ENCODE measurements at regions not wholly inside any gene's neighbourhood (a gene's known extent, or its start where the extent isn't known, plus 50 kb on each side); places are given as distances from the start of the nearest gene placed in this dataset.
"Not testable (repeated sequence)": the region's sequence is repeated elsewhere in the genome, so short reads cannot be mapped to it uniquely, and the experiment has no call there.

GRCh38 chr5:114822863-114823262 lies 346.8 kb downstream of the TRIM36 start:
- no peak for DNase-seq (ENCODE audit: low spot score)

DNA sequence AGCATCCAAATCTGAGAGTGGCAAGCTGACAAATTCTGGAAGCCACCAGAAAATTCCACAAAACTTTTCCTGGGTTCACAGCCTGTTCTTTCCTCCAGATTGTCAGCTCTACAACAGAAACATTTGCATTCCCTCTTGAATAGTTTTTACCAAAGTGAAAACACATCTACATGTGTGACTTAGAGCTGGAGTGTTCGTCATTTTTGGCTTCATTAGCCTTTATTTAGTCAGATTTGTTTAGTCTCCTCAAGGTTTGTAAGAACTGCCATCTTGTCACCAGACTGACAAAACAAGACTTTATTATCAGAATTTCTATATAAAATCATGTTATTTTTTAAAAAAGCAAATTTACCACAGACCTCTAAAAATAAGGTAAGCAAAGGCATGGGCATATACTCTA lies 347.3 kb downstream of the TRIM36 start:
- DNase-seq (ENCODE audit: low spot score): no peak

DNA sequence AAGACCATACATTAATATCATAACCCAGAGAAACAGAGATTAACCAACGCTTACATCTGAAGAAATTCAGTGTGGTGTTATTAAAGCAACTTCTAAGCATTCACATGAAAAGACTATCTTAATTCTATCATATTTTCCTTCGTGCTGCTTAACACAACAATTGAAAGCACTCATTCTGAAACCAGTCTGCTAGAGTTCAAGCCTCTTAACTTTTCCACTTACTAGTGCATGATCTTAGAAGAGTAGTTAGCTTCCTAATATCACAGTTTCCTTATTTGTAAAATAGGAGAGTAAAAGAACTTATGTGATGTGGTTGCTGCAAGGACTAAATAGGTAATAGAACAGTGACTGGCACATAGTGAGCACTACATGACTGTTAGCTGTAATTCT lies 379.3 kb downstream of the TRIM36 start:
- no peak for DNase-seq (ENCODE audit: low spot score)

DNA sequence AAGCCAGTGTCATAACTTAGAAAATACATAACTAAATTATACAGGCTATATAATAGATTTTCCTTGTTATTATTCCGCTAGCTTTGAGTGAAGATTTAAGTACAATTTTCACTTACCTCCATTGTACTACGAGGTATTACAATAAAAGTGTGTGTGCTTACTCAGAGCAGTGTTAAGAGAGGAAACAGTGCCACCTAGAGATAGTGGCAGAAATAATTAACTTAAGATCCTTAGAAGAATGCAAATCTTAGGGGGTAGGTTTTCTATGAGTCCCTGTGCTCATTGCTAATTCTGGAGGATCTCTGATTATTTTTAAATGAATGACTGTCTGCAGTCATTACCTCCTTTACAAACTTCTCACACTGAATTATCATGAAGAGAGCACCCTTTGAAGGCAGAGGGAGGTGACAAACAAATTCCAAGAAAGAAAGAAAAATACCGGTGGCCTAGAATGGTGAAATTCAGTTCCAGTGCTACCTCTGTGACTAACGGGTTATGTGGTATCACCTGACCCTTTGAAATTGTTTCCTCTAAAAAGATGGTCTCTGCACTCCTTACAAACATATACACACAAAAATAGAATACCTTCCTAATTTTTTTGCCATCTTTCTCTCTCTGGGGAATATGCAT lies 379.8 kb downstream of the TRIM36 start:
- DNase-seq (ENCODE audit: low spot score): no peak

- DNase-seq (ENCODE audit: low spot score): no peak
Measured at GRCh38 chr5:114782869-114783268, 386.8 kb downstream of the TRIM36 start.

DNA sequence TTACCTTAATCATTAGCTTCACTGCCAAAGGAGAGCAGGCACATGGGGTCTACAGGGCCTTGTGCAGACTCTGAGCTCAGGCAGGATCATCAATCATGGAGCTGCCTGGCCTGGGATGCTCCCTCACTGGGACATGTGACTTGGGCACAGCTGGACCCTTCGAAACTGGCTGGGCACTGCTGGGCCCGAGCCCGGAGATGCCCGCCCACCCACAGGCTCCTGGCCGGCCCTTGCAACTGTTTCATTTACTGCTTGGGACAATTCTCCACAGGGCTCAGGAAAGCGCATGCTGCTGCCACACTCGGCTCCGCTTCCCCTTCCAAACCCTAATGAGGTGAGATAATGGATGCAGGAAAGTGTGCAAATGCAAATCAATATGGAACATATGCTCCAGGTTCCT lies 387.5 kb downstream of the TRIM36 start:
- DNase-seq (ENCODE audit: low spot score): no peak

GRCh38 chr5:114780290-114780689 lies 389.4 kb downstream of the TRIM36 start:
- DNase-seq (ENCODE audit: low spot score): no peak

- DNase-seq (ENCODE audit: low spot score): no peak
Measured at GRCh38 chr5:114744406-114744805, 382.5 kb downstream of the KCNN2 start.

DNA sequence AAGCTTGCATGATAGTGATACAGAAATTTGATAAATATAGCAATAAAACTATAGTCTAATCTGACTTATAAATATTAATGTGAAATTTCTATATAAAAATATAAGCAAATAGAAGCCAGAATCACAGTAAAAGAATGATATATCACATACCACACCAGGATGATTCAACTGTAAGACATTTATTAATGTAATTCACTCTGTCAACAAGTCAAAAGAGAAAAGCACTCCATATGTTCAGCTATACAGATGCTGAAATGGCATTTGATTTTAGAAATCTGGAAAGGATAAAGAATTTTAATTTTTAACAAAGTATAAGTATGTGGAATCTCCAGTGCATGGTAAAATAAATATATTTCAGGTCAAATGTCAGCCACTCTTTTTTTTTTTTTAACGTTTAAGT lies 372.4 kb downstream of the KCNN2 start:
- no peak for DNase-seq (ENCODE audit: low spot score)

DNA sequence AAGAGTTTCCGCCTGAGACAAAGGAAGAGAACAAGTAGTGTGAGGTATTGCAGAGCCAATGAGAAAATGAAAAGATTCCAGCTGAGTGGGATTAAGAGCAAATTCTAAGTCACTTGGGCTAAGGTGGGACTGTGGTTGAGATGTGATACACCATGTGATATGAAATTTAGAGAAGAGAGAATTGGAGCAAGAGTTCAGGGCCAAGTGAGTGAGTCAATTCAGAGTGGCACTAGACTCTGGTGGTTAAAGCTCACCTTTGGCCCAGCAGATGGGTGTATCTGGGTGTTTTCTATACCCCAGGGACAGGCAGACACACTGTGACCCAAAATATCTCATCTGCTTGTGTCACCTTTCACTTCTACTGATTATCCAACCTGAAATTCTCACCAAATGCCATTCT lies 368.1 kb downstream of the KCNN2 start:
- no peak for DNase-seq (ENCODE audit: low spot score)

GRCh38 chr5:114727358-114727757 lies 365.5 kb downstream of the KCNN2 start:
- DNase-seq (ENCODE audit: low spot score): no peak

GRCh38 chr5:114726131-114726530 lies 364.3 kb downstream of the KCNN2 start:
- DNase-seq (ENCODE audit: low spot score): no peak

- DNase-seq (ENCODE audit: low spot score): no peak
Measured at GRCh38 chr5:114719268-114719667, 357.4 kb downstream of the KCNN2 start.

DNA sequence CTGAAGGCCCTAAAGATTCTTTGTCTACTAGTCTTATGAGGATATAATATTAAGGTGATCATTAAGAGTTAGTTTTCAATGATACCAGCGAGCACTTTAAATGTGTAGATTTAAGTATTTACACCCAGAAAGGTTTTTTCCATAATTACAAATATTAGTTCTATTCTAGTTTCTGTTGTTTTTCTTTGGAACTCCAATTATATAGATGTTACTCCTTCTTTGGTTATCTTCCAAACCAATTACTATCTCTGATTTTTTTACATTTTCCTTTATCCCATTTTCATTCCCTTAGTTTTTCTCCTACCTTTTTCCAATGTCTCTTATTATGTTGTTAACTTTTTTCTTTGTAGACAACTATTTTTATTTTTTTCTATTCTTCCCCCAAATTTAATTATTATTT lies 355.1 kb downstream of the KCNN2 start:
- no peak for DNase-seq (ENCODE audit: low spot score)

GRCh38 chr5:114704225-114704893 lies 342.5 kb downstream of the KCNN2 start:
- DNase-seq (ENCODE audit: low spot score): not testable (repeated sequence)

GRCh38 chr5:114702731-114703130 lies 340.9 kb downstream of the KCNN2 start:
- DNase-seq (ENCODE audit: low spot score): no peak

- DNase-seq (ENCODE audit: low spot score): no peak
Measured at GRCh38 chr5:114702136-114702535, 340.3 kb downstream of the KCNN2 start.

DNA sequence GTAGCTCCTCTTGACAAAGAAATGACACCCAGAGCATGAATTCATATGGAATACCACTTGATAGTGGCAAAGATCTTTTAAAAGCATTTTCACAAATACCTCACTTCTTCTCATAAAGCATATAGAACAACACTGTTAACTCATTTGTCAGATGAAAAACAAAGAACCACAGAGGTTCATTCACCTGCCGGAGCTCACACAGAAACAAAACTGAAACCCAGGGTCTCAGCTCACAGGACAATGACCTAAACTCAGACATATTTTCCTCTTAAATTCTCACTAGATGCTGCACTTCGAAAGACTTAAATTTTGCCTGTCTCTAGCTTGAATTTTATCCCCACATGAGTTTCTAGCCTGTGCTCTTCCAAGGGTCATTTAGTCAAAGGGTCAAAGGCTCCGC lies 339.0 kb downstream of the KCNN2 start:
- DNase-seq (ENCODE audit: low spot score): no peak

DNA sequence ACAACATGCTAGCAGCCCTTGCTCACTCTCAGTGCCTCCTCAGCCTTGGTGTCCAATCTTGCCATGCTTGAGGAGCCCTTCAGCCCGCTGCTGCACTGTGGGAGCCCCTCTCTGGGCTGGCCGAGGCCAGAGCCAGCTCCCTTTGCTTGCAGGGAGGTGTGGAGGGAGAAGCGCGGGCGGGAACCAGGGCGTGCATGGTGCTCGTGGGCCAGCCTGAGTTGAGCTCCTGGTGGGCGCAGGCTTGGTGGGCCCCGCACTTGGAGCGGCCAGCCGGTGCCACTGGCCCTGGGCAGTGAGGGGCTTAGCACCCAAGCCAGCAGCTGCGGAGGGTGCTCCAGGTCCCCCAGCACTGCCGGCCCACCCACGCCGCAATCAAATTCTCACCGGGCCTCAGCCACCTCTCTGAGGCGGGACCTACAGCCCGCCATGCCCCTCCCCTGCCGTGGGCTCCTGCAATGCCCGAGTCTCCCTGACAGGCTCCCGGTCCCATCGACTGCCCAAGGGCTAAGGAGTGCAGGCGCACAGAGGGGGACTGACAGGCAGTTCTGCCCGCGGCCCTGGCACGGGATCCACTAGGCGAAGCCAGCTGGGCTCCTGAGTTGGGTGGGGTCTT lies 333.5 kb downstream of the KCNN2 start:
- no peak for DNase-seq (ENCODE audit: low spot score)

- no peak for DNase-seq (ENCODE audit: low spot score)
Measured at GRCh38 chr5:114686356-114686755, 324.5 kb downstream of the KCNN2 start.

GRCh38 chr5:114678778-114679177 lies 316.9 kb downstream of the KCNN2 start:
- DNase-seq (ENCODE audit: low spot score): no peak

- no peak for DNase-seq (ENCODE audit: low spot score)
Measured at GRCh38 chr5:114665551-114665950, 303.7 kb downstream of the KCNN2 start.

DNA sequence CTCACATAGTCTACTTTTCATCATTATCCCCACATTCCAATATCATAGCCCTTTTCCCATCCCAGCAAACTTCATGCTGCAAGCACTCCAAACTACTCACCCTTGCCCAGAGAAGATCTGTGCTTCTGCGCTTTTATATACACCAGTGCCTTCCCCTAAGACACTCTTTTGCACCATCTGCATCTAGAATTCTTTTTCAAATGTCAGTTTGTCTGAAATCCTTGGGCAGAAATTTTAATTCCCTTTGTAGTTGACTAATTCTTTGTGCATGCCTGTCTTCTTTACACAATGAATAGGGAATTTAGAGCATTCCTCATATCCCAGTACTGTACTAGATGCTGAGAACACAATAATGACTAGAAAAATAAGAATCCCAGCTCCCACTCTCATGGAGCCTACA lies 298.9 kb downstream of the KCNN2 start:
- DNase-seq (ENCODE audit: low spot score): no peak

GRCh38 chr5:114658194-114658593 lies 296.3 kb downstream of the KCNN2 start:
- no peak for DNase-seq (ENCODE audit: low spot score)

Data from CD4-positive, alpha-beta T cell treated with Interleukin-15 for 4 hours (primary cell).